ENCODE measurements at regions not wholly inside any gene's neighbourhood (a gene's known extent, or its start where the extent isn't known, plus 50 kb on each side); places are given as distances from the start of the nearest gene placed in this dataset.

- Histone ChIP-seq H3K36me3 (ENCODE audit: insufficient read depth, low read length) (no peaks in the 10 kb centered on the region), H3K4me2 (ENCODE audit: low read depth, low read length, poor library complexity, severe bottlenecking) (no peak overlapping the region), H3K27me3 (ENCODE audit: insufficient read depth, low read length, poor library complexity, severe bottlenecking) (no peaks in the 10 kb centered on the region), H3F3A (ENCODE audit: low read depth) (no peaks in the 10 kb centered on the region), H3K4me1 (ENCODE audit: insufficient read depth, low read length, poor library complexity, severe bottlenecking) (no peaks in the 10 kb centered on the region), H3K4me3 (ENCODE audit: low read length, poor library complexity, severe bottlenecking) (no peak overlapping the region), H3K9ac (ENCODE audit: low read depth, low read length, poor library complexity, severe bottlenecking) (no peak overlapping the region), H3K79me2 (ENCODE audit: insufficient read depth, low read length) (no peaks in the 10 kb centered on the region), H4K20me1 (ENCODE audit: insufficient read depth, low read length, poor library complexity, severe bottlenecking) (no peaks in the 10 kb centered on the region), H3K9me2 (replicated peaks; ENCODE audit: low read depth, low read length) (no peaks in the 10 kb centered on the region), H2AFZ (ENCODE audit: low read length) (no peak overlapping the region), H3K9me3 (ENCODE audit: insufficient read depth, low read depth, low read length) (no peaks in the 10 kb centered on the region)
- TF ChIP-seq CTCF (conservative IDR thresholded peaks at IDR 0.05; ENCODE audit: low read length) (no peak), EZH2phosphoT487 (IDR thresholded peaks at IDR 0.05; ENCODE audit: borderline replicate concordance) (no peak)
These were observed 214.5 kb upstream of the MAF start for GRCh38 chr16:79815049-79815448.

- H3F3A ChIP-seq (ENCODE audit: low read depth) = no peaks in the 10 kb centered on the region
- H2AFZ ChIP-seq (ENCODE audit: low read length) = no peak overlapping the region
- TF ChIP-seq EZH2phosphoT487 (IDR thresholded peaks at IDR 0.05; ENCODE audit: borderline replicate concordance) (no peak), CTCF (conservative IDR thresholded peaks at IDR 0.05; ENCODE audit: low read length) (no peak)
- H3K79me2 ChIP-seq (ENCODE audit: insufficient read depth, low read length) = no peaks in the 10 kb centered on the region
- no peak overlapping the region for H3K4me2 ChIP-seq (ENCODE audit: low read depth, low read length, poor library complexity, severe bottlenecking)
- no peaks in the 10 kb centered on the region for H3K27me3 ChIP-seq (ENCODE audit: insufficient read depth, low read length, poor library complexity, severe bottlenecking)
- H3K9ac ChIP-seq (ENCODE audit: low read depth, low read length, poor library complexity, severe bottlenecking) = no peak overlapping the region
- no peaks in the 10 kb centered on the region for H3K9me2 ChIP-seq (replicated peaks; ENCODE audit: low read depth, low read length)
- no peaks in the 10 kb centered on the region for H4K20me1 ChIP-seq (ENCODE audit: insufficient read depth, low read length, poor library complexity, severe bottlenecking)
- no peaks in the 10 kb centered on the region for H3K4me1 ChIP-seq (ENCODE audit: insufficient read depth, low read length, poor library complexity, severe bottlenecking)
- H3K36me3 ChIP-seq (ENCODE audit: insufficient read depth, low read length) = no peaks in the 10 kb centered on the region
- H3K4me3 ChIP-seq (ENCODE audit: low read length, poor library complexity, severe bottlenecking) = no peak overlapping the region
- H3K9me3 ChIP-seq (ENCODE audit: insufficient read depth, low read depth, low read length) = no peaks in the 10 kb centered on the region
These were observed 213.6 kb upstream of the MAF start for GRCh38 chr16:79814124-79814523.

- Histone ChIP-seq H3K4me1 (ENCODE audit: insufficient read depth, low read length, poor library complexity, severe bottlenecking) (no peaks in the 10 kb centered on the region), H3K9me3 (ENCODE audit: insufficient read depth, low read depth, low read length) (no peaks in the 10 kb centered on the region), H4K20me1 (ENCODE audit: insufficient read depth, low read length, poor library complexity, severe bottlenecking) (no peaks in the 10 kb centered on the region), H3K79me2 (ENCODE audit: insufficient read depth, low read length) (no peaks in the 10 kb centered on the region), H3F3A (ENCODE audit: low read depth) (no peaks in the 10 kb centered on the region), H3K4me2 (ENCODE audit: low read depth, low read length, poor library complexity, severe bottlenecking) (no peak overlapping the region), H3K27me3 (ENCODE audit: insufficient read depth, low read length, poor library complexity, severe bottlenecking) (no peaks in the 10 kb centered on the region), H3K4me3 (ENCODE audit: low read length, poor library complexity, severe bottlenecking) (no peak overlapping the region), H3K9ac (ENCODE audit: low read depth, low read length, poor library complexity, severe bottlenecking) (no peak overlapping the region), H2AFZ (ENCODE audit: low read length) (no peak overlapping the region), H3K9me2 (replicated peaks; ENCODE audit: low read depth, low read length) (no peaks in the 10 kb centered on the region), H3K36me3 (ENCODE audit: insufficient read depth, low read length) (no peaks in the 10 kb centered on the region)
- TF ChIP-seq EZH2phosphoT487 (IDR thresholded peaks at IDR 0.05; ENCODE audit: borderline replicate concordance) (no peak), CTCF (conservative IDR thresholded peaks at IDR 0.05; ENCODE audit: low read length) (no peak)
These were observed 211.0 kb upstream of the MAF start for GRCh38 chr16:79811541-79811940.
